Activated B cell treated with CpG ODN at 0.5 μM for 24 hours (primary cell): ENCODE measurements at regions not wholly inside any gene's neighbourhood (a gene's known extent, or its start where the extent isn't known, plus 50 kb on each side); places are given as distances from the start of the nearest gene placed in this dataset.

Source experiments
- ATAC-seq: fragments of 200-7000 bp; cut with Tn5 transposase; one replicate; pipeline ENCODE4 v1.10.0; 2021; ENCODE audit warnings: low read depth, mild to moderate bottlenecking, moderate library complexity
- CTCF ChIA-PET: fragments of 350-600 bp; sonication (Branson Sonifier 250); formaldehyde crosslinking; loops from one replicate; lab custom pipeline; 2021; ENCODE audit warnings: antibody characterized with exemption; lab: Charles Lee
- POLR2A ChIA-PET: fragments of 350-600 bp; sonication (Branson Sonifier 250); formaldehyde crosslinking; loops from one replicate; lab custom pipeline; 2021; ENCODE audit warnings: antibody characterized with exemption; lab: Charles Lee
- DNase-seq: peaks from one replicate; pipeline ENCODE4 v3.0.0; 2022
- H3K27ac Mint-ChIP-seq: one replicate; pipeline ENCODE4 v1.8.0; 2020; ENCODE audit warnings: mixed read lengths
- H3K27me3 Mint-ChIP-seq: one replicate; pipeline ENCODE4 v1.8.0; 2021; ENCODE audit warnings: mixed read lengths
- H3K36me3 Mint-ChIP-seq: one replicate; pipeline ENCODE4 v1.8.0; 2021; ENCODE audit warnings: low read depth, mixed read lengths
- H3K4me1 Mint-ChIP-seq: one replicate; pipeline ENCODE4 v1.8.0; 2021; ENCODE audit warnings: mixed read lengths
- H3K4me3 Mint-ChIP-seq: one replicate; pipeline ENCODE4 v1.8.0; 2020; ENCODE audit warnings: mild to moderate bottlenecking, mixed read lengths
- H3K9me3 Mint-ChIP-seq: one replicate; pipeline ENCODE4 v1.8.0; 2020; ENCODE audit warnings: mixed read lengths
- intact Hi-C: fragments of 100-400 bp; cut with micrococcal nuclease; formaldehyde crosslinking; loops from one replicate; pipeline ENCODE4 v1.15.1; 2024
- TF ChIP-seq, protein P1 (sequence below): fragments of 200-600 bp; IDR thresholded peaks from one replicate; pipeline ENCODE4 v1.8.0; 2022; ENCODE audit warnings: antibody characterized with exemption, mild to moderate bottlenecking

- ChIA-PET POLR2A (no interaction called here), CTCF (no interaction called here)
These were observed 1022.8 kb downstream of the BRD1 start for GRCh38 chr22:48804811-48805301.

GRCh38 chr22:48803948-48804810 lies 1023.5 kb downstream of the BRD1 start:
- DNase-seq (no peak), ATAC-seq (no peak)
- Mint-ChIP-seq H3K4me3 (no peak overlapping the region), H3K4me1 (no peaks in the 10 kb centered on the region), H3K27me3 (no peaks in the 10 kb centered on the region), H3K9me3 (no peaks in the 10 kb centered on the region), H3K36me3 (no peaks in the 10 kb centered on the region), H3K27ac (no peak overlapping the region)
- intact Hi-C loops = no loop called here
- TF ChIP-seq, protein P1, sequence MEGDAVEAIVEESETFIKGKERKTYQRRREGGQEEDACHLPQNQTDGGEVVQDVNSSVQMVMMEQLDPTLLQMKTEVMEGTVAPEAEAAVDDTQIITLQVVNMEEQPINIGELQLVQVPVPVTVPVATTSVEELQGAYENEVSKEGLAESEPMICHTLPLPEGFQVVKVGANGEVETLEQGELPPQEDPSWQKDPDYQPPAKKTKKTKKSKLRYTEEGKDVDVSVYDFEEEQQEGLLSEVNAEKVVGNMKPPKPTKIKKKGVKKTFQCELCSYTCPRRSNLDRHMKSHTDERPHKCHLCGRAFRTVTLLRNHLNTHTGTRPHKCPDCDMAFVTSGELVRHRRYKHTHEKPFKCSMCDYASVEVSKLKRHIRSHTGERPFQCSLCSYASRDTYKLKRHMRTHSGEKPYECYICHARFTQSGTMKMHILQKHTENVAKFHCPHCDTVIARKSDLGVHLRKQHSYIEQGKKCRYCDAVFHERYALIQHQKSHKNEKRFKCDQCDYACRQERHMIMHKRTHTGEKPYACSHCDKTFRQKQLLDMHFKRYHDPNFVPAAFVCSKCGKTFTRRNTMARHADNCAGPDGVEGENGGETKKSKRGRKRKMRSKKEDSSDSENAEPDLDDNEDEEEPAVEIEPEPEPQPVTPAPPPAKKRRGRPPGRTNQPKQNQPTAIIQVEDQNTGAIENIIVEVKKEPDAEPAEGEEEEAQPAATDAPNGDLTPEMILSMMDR = no peak
- ChIA-PET POLR2A (no interaction called here), CTCF (no interaction called here)

More at GRCh38 chr22:48804811-48805301, 1022.8 kb downstream of the BRD1 start:
- H3K27ac Mint-ChIP-seq = no peak overlapping the region
- TF ChIP-seq, protein P1 = no peak
- DNase-seq = no peak
- no peaks in the 10 kb centered on the region for H3K36me3 Mint-ChIP-seq
- H3K4me1 Mint-ChIP-seq = no peaks in the 10 kb centered on the region
- no peak for ATAC-seq
- H3K27me3 Mint-ChIP-seq = no peaks in the 10 kb centered on the region
- no peaks in the 10 kb centered on the region for H3K9me3 Mint-ChIP-seq
- intact Hi-C loops = no loop called here
- H3K4me3 Mint-ChIP-seq = no peak overlapping the region

DNA sequence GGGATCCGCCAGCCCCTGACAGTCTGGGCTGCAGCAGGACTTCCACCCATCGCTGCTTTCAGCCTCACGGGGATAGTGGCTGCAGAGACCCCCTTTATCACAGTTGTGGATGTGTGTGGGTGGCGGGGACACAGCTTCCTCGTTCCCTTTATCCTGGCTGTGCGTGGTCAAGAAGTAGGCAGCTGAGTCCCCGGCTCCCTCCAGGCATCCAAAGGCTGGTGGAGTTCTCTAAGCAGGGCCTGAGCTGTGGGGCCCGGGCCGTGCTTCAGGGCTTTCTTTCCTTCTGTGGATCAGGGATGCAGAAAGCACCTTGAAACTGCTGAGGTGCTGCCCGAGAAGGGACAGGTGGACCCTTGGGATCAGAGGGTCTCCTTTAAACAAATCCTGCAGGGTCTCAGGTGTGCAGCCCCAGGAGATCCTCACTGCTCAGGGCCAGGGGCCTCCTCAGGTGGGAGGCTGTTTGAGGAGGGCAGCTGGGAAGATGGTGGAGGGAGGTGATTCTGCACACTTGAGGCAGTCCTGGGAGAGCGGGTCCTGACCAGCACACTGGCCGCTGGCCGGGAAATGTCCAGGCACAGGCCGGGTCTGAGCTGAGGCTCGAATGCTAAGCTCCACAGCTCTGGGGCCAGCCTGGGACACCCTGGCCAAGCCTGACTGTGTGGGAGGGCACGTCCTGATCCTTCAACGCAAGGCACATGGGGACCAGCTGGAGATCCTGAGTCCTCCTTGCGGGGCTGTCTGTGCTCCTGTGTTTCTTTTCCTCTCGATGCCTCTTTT lies 1024.3 kb downstream of the BRD1 start:
- Mint-ChIP-seq H3K27me3 (no peaks in the 10 kb centered on the region), H3K9me3 (no peaks in the 10 kb centered on the region), H3K4me3 (no peak overlapping the region), H3K27ac (no peak overlapping the region), H3K4me1 (no peaks in the 10 kb centered on the region), H3K36me3 (no peaks in the 10 kb centered on the region)
- no peak for ATAC-seq
- intact Hi-C loops = no loop called here
- no peak for DNase-seq
- TF ChIP-seq, protein P1 = no peak
- ChIA-PET CTCF (no interaction called here), POLR2A (no interaction called here)

GRCh38 chr22:48802576-48802975 lies 1025.1 kb downstream of the BRD1 start:
- no peak overlapping the region for H3K27ac Mint-ChIP-seq
- TF ChIP-seq, protein P1 = no peak
- no peaks in the 10 kb centered on the region for H3K4me1 Mint-ChIP-seq
- intact Hi-C loops = no loop called here
- no peak for ATAC-seq
- DNase-seq = no peak
- CTCF ChIA-PET = no interaction called here
- POLR2A ChIA-PET = no interaction called here
- H3K36me3 Mint-ChIP-seq = no peaks in the 10 kb centered on the region
- H3K27me3 Mint-ChIP-seq = no peaks in the 10 kb centered on the region
- no peaks in the 10 kb centered on the region for H3K9me3 Mint-ChIP-seq
- no peak overlapping the region for H3K4me3 Mint-ChIP-seq
